ENCODE measurements at regions not wholly inside any gene's neighbourhood (a gene's known extent, or its start where the extent isn't known, plus 50 kb on each side); places are given as distances from the start of the nearest gene placed in this dataset.

GRCh38 chr1:190837888-190838287 lies 360.2 kb upstream of the BRINP3 start:
- H3K4me1 ChIP-seq (ENCODE audit: control insufficient read depth in 2 of 3, insufficient read depth in 2 of 3, low read depth in 1 of 3, low read length in 3 of 3): no peaks in the 10 kb centered on the region
- no peaks in the 10 kb centered on the region for H3K9me3 ChIP-seq (ENCODE audit: control insufficient read depth in 2 of 3, insufficient read depth in 1 of 3, low read length in 3 of 3)
- DNase-seq (no peak), FAIRE-seq (no peak)
- no peaks in the 10 kb centered on the region for H3K27me3 ChIP-seq (ENCODE audit: control insufficient read depth, insufficient read depth, low read length)
- no peaks in the 10 kb centered on the region for H3K36me3 ChIP-seq (ENCODE audit: control insufficient read depth in 2 of 3, insufficient read depth in 3 of 3, low read length in 3 of 3)
- TF ChIP-seq, protein P1, sequence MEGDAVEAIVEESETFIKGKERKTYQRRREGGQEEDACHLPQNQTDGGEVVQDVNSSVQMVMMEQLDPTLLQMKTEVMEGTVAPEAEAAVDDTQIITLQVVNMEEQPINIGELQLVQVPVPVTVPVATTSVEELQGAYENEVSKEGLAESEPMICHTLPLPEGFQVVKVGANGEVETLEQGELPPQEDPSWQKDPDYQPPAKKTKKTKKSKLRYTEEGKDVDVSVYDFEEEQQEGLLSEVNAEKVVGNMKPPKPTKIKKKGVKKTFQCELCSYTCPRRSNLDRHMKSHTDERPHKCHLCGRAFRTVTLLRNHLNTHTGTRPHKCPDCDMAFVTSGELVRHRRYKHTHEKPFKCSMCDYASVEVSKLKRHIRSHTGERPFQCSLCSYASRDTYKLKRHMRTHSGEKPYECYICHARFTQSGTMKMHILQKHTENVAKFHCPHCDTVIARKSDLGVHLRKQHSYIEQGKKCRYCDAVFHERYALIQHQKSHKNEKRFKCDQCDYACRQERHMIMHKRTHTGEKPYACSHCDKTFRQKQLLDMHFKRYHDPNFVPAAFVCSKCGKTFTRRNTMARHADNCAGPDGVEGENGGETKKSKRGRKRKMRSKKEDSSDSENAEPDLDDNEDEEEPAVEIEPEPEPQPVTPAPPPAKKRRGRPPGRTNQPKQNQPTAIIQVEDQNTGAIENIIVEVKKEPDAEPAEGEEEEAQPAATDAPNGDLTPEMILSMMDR (IDR thresholded peaks at IDR 0.05; ENCODE audit: borderline replicate concordance, extremely low read depth, insufficient read depth): no peak
- H3K4me3 ChIP-seq (ENCODE audit: low read length in 3 of 3): no peak overlapping the region
- no peak overlapping the region for H3K9ac ChIP-seq (ENCODE audit: low read length in 3 of 3)
- intact Hi-C loops (cut with DNase I): no loop called here
- no peak overlapping the region for H3K27ac ChIP-seq (ENCODE audit: low read depth in 2 of 2, low read length in 2 of 2)

DNA sequence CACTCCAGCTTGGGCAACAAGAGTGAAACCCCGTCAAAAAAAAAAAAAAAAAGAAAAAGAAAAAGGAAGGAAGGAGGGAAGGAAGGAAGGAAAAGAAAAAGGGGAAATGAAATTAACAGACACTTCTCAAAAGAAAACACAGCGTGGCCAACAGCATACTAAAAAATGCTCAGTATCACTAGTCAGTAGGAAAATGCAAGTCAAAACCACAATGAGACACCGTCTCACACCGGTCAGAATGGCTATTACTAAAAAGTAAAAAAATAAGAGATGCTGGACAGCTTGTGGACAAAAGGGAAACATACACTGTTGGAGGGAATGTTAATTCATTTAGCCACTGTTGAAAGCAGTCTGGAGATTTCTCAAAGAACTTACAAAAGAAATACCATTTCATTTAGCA lies 369.5 kb upstream of the BRINP3 start:
- no peaks in the 10 kb centered on the region for H3K4me1 ChIP-seq (ENCODE audit: control insufficient read depth in 2 of 3, insufficient read depth in 2 of 3, low read depth in 1 of 3, low read length in 3 of 3)
- FAIRE-seq (no peak), DNase-seq (no peak)
- TF ChIP-seq, protein P1 (IDR thresholded peaks at IDR 0.05; ENCODE audit: borderline replicate concordance, extremely low read depth, insufficient read depth): no peak
- no peak overlapping the region for H3K9ac ChIP-seq (ENCODE audit: low read length in 3 of 3)
- no peak overlapping the region for H3K4me3 ChIP-seq (ENCODE audit: low read length in 3 of 3)
- H3K27ac ChIP-seq (ENCODE audit: low read depth in 2 of 2, low read length in 2 of 2): no peak overlapping the region
- H3K36me3 ChIP-seq (ENCODE audit: control insufficient read depth in 2 of 3, insufficient read depth in 3 of 3, low read length in 3 of 3): no peaks in the 10 kb centered on the region
- intact Hi-C loops (cut with DNase I): no loop called here
- H3K27me3 ChIP-seq (ENCODE audit: control insufficient read depth, insufficient read depth, low read length): no peaks in the 10 kb centered on the region
- H3K9me3 ChIP-seq (ENCODE audit: control insufficient read depth in 2 of 3, insufficient read depth in 1 of 3, low read length in 3 of 3): no peaks in the 10 kb centered on the region

DNA sequence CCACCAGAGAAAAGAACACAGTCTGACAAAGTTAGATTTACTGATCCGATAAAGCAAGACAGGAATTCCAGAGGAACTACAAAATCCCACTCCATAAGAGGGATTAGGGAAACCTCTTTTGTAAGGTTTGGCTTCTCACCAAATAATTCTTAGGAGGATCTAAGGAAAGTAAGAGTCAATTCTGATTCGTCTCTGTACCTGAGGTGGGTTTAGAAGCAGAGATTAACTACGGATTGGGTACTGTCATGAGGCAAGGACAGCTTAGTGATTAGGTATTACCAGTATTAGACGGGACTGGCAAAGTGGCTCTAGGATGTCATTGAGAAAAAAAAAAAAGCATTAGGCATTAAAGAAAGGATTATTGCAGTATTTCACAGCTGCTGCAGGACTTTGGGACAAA lies 371.7 kb upstream of the BRINP3 start:
- intact Hi-C loops (cut with DNase I): no loop called here
- Histone ChIP-seq H3K4me3 (ENCODE audit: low read length in 3 of 3) (no peak overlapping the region), H3K9ac (ENCODE audit: low read length in 3 of 3) (no peak overlapping the region), H3K36me3 (ENCODE audit: control insufficient read depth in 2 of 3, insufficient read depth in 3 of 3, low read length in 3 of 3) (no peaks in the 10 kb centered on the region), H3K4me1 (ENCODE audit: control insufficient read depth in 2 of 3, insufficient read depth in 2 of 3, low read depth in 1 of 3, low read length in 3 of 3) (no peaks in the 10 kb centered on the region), H3K9me3 (ENCODE audit: control insufficient read depth in 2 of 3, insufficient read depth in 1 of 3, low read length in 3 of 3) (no peaks in the 10 kb centered on the region), H3K27me3 (ENCODE audit: control insufficient read depth, insufficient read depth, low read length) (no peaks in the 10 kb centered on the region), H3K27ac (ENCODE audit: low read depth in 2 of 2, low read length in 2 of 2) (no peak overlapping the region)
- DNase-seq: no peak
- TF ChIP-seq, protein P1 (IDR thresholded peaks at IDR 0.05; ENCODE audit: borderline replicate concordance, extremely low read depth, insufficient read depth): no peak
- no peak for FAIRE-seq

DNA sequence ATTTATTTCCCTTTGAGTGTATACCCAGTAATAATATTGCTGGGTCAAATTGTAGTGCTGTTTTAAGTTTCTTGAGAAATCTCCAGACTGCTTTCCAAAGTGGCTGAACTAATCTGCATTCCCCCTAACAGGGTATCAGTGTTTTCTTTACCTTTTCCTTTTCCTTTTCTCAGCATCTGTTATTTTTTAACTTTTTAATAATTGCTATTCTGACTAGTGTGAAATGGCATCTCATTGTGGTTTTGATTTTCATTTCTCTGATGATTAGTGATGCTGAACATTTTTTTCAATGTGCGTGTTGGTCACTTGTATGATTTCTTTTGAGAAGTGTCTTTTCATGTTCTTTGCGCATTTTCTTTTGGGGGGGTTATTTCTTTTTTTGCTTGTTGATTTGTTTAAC lies 374.9 kb upstream of the BRINP3 start:
- no peaks in the 10 kb centered on the region for H3K9me3 ChIP-seq (ENCODE audit: control insufficient read depth in 2 of 3, insufficient read depth in 1 of 3, low read length in 3 of 3)
- DNase-seq (no peak), FAIRE-seq (no peak)
- H3K4me1 ChIP-seq (ENCODE audit: control insufficient read depth in 2 of 3, insufficient read depth in 2 of 3, low read depth in 1 of 3, low read length in 3 of 3): no peaks in the 10 kb centered on the region
- TF ChIP-seq, protein P1 (IDR thresholded peaks at IDR 0.05; ENCODE audit: borderline replicate concordance, extremely low read depth, insufficient read depth): no peak
- no peaks in the 10 kb centered on the region for H3K36me3 ChIP-seq (ENCODE audit: control insufficient read depth in 2 of 3, insufficient read depth in 3 of 3, low read length in 3 of 3)
- H3K4me3 ChIP-seq (ENCODE audit: low read length in 3 of 3): no peak overlapping the region
- H3K27me3 ChIP-seq (ENCODE audit: control insufficient read depth, insufficient read depth, low read length): no peaks in the 10 kb centered on the region
- H3K27ac ChIP-seq (ENCODE audit: low read depth in 2 of 2, low read length in 2 of 2): no peak overlapping the region
- H3K9ac ChIP-seq (ENCODE audit: low read length in 3 of 3): no peak overlapping the region
- intact Hi-C loops (cut with DNase I): no loop called here

Data from kidney (tissue), 13 donors.